ENCODE measurements at regions not wholly inside any gene's neighbourhood (a gene's known extent, or its start where the extent isn't known, plus 50 kb on each side); places are given as distances from the start of the nearest gene placed in this dataset.

DNA sequence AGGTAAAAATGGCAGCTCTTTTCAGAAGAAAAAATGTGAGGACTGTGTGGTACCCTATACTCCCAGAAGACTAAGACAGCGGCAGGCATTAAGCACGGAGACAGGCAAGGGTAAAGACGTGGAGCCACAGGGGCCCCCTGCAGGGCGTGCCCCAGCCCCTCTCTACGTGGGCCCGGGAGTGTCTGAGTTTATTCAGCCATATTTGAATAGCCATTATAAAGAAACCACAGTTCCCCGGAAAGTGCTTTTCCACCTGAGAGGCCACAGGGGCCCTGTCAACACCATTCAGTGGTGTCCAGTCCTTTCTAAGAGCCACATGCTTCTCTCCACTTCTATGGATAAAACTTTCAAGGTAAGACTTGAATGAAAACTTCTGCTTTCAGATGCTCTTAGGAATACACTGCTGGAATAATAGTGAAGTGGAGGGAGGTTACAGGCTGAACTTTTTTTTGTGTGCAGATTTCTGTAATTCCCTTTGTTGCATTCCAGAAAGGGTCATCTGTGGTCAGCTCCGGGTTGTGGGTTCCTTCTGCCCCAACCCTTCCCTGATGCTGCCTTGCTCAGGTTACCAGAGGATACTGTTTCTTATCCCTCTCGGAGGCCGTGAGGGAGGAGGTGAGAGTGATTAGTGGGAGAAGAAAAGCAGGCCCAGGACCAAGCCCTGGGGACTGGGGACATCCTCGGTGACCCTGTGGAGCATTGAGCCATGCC is 58.4 kb downstream of the SLC25A47 start:
- H3K36me3 ChIP-seq (ENCODE audit: control insufficient read depth, insufficient read depth, low read length): no peaks in the 10 kb centered on the region
- no peak overlapping the region for H3K4me3 ChIP-seq (ENCODE audit: low read depth, low read length)
- ATAC-seq (ENCODE audit: low read depth in 2 of 2) (no peak), DNase-seq (no peak)
- Mint-ChIP-seq H3K36me3 (peaks cover 6% of the 10 kb centered on the region), H3K4me3 (no peak overlapping the region), H3K4me1 (peaks cover 5 to 36% (median 19%) of the 10 kb centered on the region in 4 donors), H3K27me3 (no peaks in the 10 kb centered on the region), H3K9me3 (peaks cover 0 to 2% (median 0%) of the 10 kb centered on the region in 7 donors), H3K27ac (no peak overlapping the region)
- H3K9me3 ChIP-seq (ENCODE audit: control insufficient read depth in 2 of 2, low read length in 2 of 2): no peaks in the 10 kb centered on the region
- no peaks in the 10 kb centered on the region for H3K27me3 ChIP-seq (ENCODE audit: control insufficient read depth, insufficient read depth, low read length)
- no peak overlapping the region for H3K27ac ChIP-seq (ENCODE audit: insufficient read depth, low read length, poor library complexity, severe bottlenecking)
- H3K4me1 ChIP-seq (ENCODE audit: control insufficient read depth, insufficient read depth, low read length, poor library complexity, severe bottlenecking): peaks cover 21% of the 10 kb centered on the region

DNA sequence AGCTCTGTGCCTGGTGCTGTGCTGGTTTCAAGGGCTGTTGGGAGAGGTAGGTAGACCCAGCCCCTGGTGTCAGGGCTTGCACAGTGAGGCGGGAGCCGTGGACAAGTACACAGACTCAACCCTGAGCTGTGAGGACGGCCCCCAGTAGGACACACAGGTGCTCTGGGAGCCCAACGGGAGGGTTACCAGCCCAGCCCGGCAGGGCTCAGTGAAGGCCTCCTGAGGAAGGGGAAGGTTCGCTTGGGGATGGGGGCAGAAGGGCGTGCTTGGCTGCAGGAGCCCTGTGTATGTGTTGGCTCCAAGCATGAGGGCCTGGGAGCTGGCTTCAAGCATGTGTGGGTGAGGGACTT is 58.9 kb downstream of the SLC25A47 start:
- Histone ChIP-seq H3K4me3 (ENCODE audit: low read depth, low read length) (no peak overlapping the region), H3K36me3 (ENCODE audit: control insufficient read depth, insufficient read depth, low read length) (no peaks in the 10 kb centered on the region), H3K27me3 (ENCODE audit: control insufficient read depth, insufficient read depth, low read length) (no peaks in the 10 kb centered on the region), H3K4me1 (ENCODE audit: control insufficient read depth, insufficient read depth, low read length, poor library complexity, severe bottlenecking) (peaks cover 16% of the 10 kb centered on the region), H3K9me3 (ENCODE audit: control insufficient read depth in 2 of 2, low read length in 2 of 2) (no peaks in the 10 kb centered on the region), H3K27ac (ENCODE audit: insufficient read depth, low read length, poor library complexity, severe bottlenecking) (no peak overlapping the region)
- peaks cover 6% of the 10 kb centered on the region for H3K36me3 Mint-ChIP-seq
- no peaks in the 10 kb centered on the region for H3K9me3 Mint-ChIP-seq
- ATAC-seq (ENCODE audit: low read depth in 2 of 2) (no peak), DNase-seq (no peak)
- H3K4me3 Mint-ChIP-seq: no peak overlapping the region
- H3K27ac Mint-ChIP-seq: no peak overlapping the region
- peaks cover under 1 to 33% (median 14%) of the 10 kb centered on the region in 4 donors for H3K4me1 Mint-ChIP-seq
- no peaks in the 10 kb centered on the region for H3K27me3 Mint-ChIP-seq

DNA sequence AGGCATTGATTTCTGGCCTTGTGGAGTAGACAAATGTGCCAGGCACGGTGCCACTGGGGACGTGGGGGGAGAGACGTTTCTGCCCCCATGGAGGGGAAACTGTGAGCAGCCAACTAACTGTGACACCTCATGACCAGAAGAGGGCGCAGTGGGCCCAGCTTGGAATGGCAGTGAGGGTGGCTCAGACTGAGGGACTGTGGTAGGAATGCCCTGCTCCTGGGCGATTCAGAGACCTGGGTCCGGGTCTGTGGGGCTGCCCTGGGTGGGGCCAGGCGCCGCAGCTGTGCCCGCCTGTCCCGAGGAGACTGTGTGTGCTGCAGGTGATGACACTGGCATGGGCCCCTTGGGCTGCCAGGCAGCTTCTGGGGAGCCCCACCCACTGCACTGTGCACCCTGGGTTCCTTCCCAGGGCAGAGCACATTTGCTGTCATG is 60.6 kb downstream of the SLC25A47 start:
- Mint-ChIP-seq H3K9me3 (no peaks in the 10 kb centered on the region), H3K27me3 (no peaks in the 10 kb centered on the region), H3K4me3 (no peak overlapping the region), H3K36me3 (peaks cover 6% of the 10 kb centered on the region), H3K27ac (peak overlapping the region in 1 of 3 donors; percentile 79), H3K4me1 (peaks cover 7 to 39% (median 16%) of the 10 kb centered on the region in 4 donors)
- Histone ChIP-seq H3K27ac (ENCODE audit: insufficient read depth, low read length, poor library complexity, severe bottlenecking) (no peak overlapping the region), H3K9me3 (ENCODE audit: control insufficient read depth in 2 of 2, low read length in 2 of 2) (no peaks in the 10 kb centered on the region), H3K4me3 (ENCODE audit: low read depth, low read length) (no peak overlapping the region), H3K4me1 (ENCODE audit: control insufficient read depth, insufficient read depth, low read length, poor library complexity, severe bottlenecking) (peaks cover 14% of the 10 kb centered on the region), H3K27me3 (ENCODE audit: control insufficient read depth, insufficient read depth, low read length) (no peaks in the 10 kb centered on the region), H3K36me3 (ENCODE audit: control insufficient read depth, insufficient read depth, low read length) (no peaks in the 10 kb centered on the region)
- ATAC-seq (ENCODE audit: low read depth in 2 of 2): peak; percentile 68 to 74
- peak; percentile 51 to 70 (median 59) for DNase-seq

DNA sequence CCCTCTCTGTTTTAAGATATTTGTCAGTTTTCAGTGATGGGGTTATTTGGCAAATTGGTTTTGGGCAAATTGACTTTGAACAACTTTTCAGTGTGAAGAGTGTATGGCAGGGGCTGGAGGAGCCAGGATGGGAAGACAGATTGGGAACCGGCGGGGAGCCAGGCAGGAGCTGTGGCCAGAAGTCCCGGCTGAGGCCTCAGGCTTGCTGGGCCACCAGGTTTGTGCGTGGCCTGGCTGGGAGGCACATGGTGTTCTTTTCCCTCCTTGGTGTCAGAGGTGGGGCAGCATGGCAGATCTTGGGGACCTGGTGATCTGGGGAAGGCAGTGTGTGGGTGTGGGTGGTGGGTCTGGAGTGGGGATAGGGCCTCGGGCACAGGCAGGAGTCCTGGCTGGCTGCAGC is 61.1 kb downstream of the SLC25A47 start:
- H3K36me3 ChIP-seq (ENCODE audit: control insufficient read depth, insufficient read depth, low read length): no peaks in the 10 kb centered on the region
- no peaks in the 10 kb centered on the region for H3K27me3 ChIP-seq (ENCODE audit: control insufficient read depth, insufficient read depth, low read length)
- Mint-ChIP-seq H3K27me3 (no peaks in the 10 kb centered on the region), H3K4me1 (peaks cover 7 to 45% (median 16%) of the 10 kb centered on the region in 4 donors), H3K27ac (peak overlapping the region in 1 of 3 donors; percentile 79), H3K36me3 (peaks cover 6% of the 10 kb centered on the region), H3K4me3 (peak overlapping the region in 1 of 4 donors; percentile 40), H3K9me3 (no peaks in the 10 kb centered on the region)
- no peak overlapping the region for H3K4me3 ChIP-seq (ENCODE audit: low read depth, low read length)
- no peaks in the 10 kb centered on the region for H3K9me3 ChIP-seq (ENCODE audit: control insufficient read depth in 2 of 2, low read length in 2 of 2)
- H3K27ac ChIP-seq (ENCODE audit: insufficient read depth, low read length, poor library complexity, severe bottlenecking): no peak overlapping the region
- peaks cover 14% of the 10 kb centered on the region for H3K4me1 ChIP-seq (ENCODE audit: control insufficient read depth, insufficient read depth, low read length, poor library complexity, severe bottlenecking)
- ATAC-seq (ENCODE audit: low read depth in 2 of 2): no peak
- DNase-seq: no peak

DNA sequence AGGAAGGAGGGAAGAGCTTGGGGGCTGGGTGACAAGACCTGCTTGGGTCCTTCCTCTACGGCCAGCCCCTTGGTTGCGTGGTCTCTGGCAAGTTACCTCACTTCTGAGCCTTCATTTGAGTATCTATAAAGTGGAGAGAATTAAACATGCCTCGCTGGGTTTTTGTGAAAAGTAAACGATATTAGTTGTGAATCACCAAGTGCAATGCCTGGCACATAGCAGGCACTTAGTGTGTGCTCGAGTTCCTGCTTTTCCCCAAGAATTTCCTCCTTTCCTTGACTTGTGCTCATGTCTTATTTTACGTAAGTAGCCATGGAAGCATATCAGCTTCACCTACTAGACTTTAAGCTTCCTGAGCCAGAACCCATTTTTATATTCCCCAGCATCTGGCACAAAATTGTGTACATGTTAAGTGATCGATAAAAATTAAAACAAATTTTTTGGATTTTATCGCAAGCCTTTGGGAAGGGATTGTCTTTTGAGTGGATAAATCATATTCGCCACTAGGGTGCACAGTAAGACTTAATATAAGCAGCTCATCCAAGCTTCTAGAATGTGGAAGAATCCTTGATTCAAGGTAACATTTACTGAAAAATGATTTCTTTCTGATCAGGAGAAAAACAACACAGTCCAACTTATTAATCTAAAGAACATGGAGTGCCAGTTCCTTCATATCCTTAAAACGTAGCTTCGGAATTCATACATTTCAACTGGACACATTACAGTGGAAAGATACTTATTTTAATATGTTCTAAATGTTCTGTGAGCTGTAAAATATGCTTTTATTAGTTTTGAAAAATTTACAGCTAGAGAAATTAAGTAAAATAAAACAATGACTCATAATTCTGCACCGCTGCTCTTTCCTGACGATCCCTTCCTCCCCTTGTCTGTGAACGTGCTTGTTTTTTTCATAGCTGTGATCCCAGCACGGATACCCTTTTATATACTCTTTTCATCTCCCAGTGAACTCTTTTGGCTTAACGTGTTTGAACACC is 62.0 kb downstream of the SLC25A47 start:
- peak in 1 of 3 donors; percentile 48 for DNase-seq
- ATAC-seq (ENCODE audit: low read depth in 2 of 2): no peak
- Histone ChIP-seq H3K36me3 (ENCODE audit: control insufficient read depth, insufficient read depth, low read length) (no peaks in the 10 kb centered on the region), H3K4me1 (ENCODE audit: control insufficient read depth, insufficient read depth, low read length, poor library complexity, severe bottlenecking) (peaks cover 14% of the 10 kb centered on the region), H3K9me3 (ENCODE audit: control insufficient read depth in 2 of 2, low read length in 2 of 2) (no peaks in the 10 kb centered on the region), H3K4me3 (ENCODE audit: low read depth, low read length) (no peak overlapping the region), H3K27me3 (ENCODE audit: control insufficient read depth, insufficient read depth, low read length) (no peaks in the 10 kb centered on the region), H3K27ac (ENCODE audit: insufficient read depth, low read length, poor library complexity, severe bottlenecking) (no peak overlapping the region)
- Mint-ChIP-seq H3K36me3 (peaks cover 7% of the 10 kb centered on the region), H3K27ac (peak overlapping the region in 1 of 3 donors; percentile 43), H3K4me3 (no peak overlapping the region), H3K4me1 (peaks cover 7 to 53% (median 20%) of the 10 kb centered on the region in 4 donors), H3K9me3 (no peaks in the 10 kb centered on the region), H3K27me3 (no peaks in the 10 kb centered on the region)

DNA sequence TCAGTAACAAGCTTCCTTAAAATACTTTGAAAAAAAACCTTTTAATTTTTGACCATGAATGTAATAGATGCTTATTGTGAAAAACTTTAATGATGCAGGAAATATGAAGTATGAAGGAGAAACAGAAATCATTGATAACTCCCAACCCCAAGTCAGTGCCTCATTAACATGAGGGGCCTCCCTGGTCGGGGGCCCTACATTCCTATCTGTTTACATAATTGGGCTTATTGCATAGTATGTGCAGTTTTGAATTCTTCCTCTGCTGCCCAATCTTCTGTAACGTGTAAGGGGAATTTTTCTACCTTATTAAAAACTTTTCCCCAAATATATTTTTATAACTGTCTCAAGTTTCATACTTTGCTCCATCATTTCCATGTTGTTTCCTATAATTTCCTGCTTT is 63.0 kb downstream of the SLC25A47 start:
- Mint-ChIP-seq H3K9me3 (no peaks in the 10 kb centered on the region), H3K27me3 (no peaks in the 10 kb centered on the region), H3K4me1 (peaks cover 11 to 60% (median 24%) of the 10 kb centered on the region in 4 donors), H3K36me3 (peaks cover 12% of the 10 kb centered on the region), H3K27ac (no peak overlapping the region), H3K4me3 (no peak overlapping the region)
- DNase-seq (no peak), ATAC-seq (ENCODE audit: low read depth in 2 of 2) (no peak)
- H3K4me1 ChIP-seq (ENCODE audit: control insufficient read depth, insufficient read depth, low read length, poor library complexity, severe bottlenecking): peaks cover 14% of the 10 kb centered on the region
- H3K27me3 ChIP-seq (ENCODE audit: control insufficient read depth, insufficient read depth, low read length): no peaks in the 10 kb centered on the region
- H3K4me3 ChIP-seq (ENCODE audit: low read depth, low read length): no peak overlapping the region
- no peak overlapping the region for H3K27ac ChIP-seq (ENCODE audit: insufficient read depth, low read length, poor library complexity, severe bottlenecking)
- H3K9me3 ChIP-seq (ENCODE audit: control insufficient read depth in 2 of 2, low read length in 2 of 2): no peaks in the 10 kb centered on the region
- no peaks in the 10 kb centered on the region for H3K36me3 ChIP-seq (ENCODE audit: control insufficient read depth, insufficient read depth, low read length)

DNA sequence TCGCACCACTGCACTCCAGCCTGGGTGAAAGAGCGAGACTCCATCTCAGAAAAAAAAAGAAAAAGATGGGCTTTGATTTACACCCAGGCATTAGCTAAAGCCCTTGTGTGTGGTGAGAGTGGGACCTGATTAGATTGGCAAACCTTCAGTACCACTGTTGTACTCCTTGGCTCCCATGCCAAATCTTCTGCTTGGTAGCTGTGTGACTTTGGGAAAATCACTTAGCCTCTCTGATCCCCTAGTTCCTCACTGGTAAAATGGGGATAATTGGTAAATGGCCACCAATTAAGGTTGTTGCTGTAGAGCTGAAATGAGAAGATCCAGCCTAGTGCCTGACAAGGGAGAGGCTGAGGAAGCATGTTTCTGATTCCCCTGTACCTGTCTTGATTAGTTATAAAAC is 63.7 kb downstream of the SLC25A47 start:
- no peak for ATAC-seq (ENCODE audit: low read depth in 2 of 2)
- peaks cover 14% of the 10 kb centered on the region for H3K4me1 ChIP-seq (ENCODE audit: control insufficient read depth, insufficient read depth, low read length, poor library complexity, severe bottlenecking)
- Mint-ChIP-seq H3K4me3 (no peak overlapping the region), H3K4me1 (peaks cover 16 to 63% (median 25%) of the 10 kb centered on the region in 4 donors), H3K9me3 (no peaks in the 10 kb centered on the region), H3K27me3 (no peaks in the 10 kb centered on the region), H3K27ac (no peak overlapping the region), H3K36me3 (peaks cover 15% of the 10 kb centered on the region)
- H3K27me3 ChIP-seq (ENCODE audit: control insufficient read depth, insufficient read depth, low read length): no peaks in the 10 kb centered on the region
- no peaks in the 10 kb centered on the region for H3K36me3 ChIP-seq (ENCODE audit: control insufficient read depth, insufficient read depth, low read length)
- H3K27ac ChIP-seq (ENCODE audit: insufficient read depth, low read length, poor library complexity, severe bottlenecking): no peak overlapping the region
- H3K4me3 ChIP-seq (ENCODE audit: low read depth, low read length): no peak overlapping the region
- H3K9me3 ChIP-seq (ENCODE audit: control insufficient read depth in 2 of 2, low read length in 2 of 2): no peaks in the 10 kb centered on the region
- no peak for DNase-seq

All from CD4-positive, CD25-positive, alpha-beta regulatory T cell (primary cell).